HG03460 (cell line): ENCODE measurements at regions not wholly inside any gene's neighbourhood (a gene's known extent, or its start where the extent isn't known, plus 50 kb on each side); places are given as distances from the start of the nearest gene placed in this dataset.
A peak's percentile ranks its signal among the peaks of the same experiment; 100 is the strongest.
"Not testable (repeated sequence)": the region's sequence is repeated elsewhere in the genome, so short reads cannot be mapped to it uniquely, and the experiment has no call there.

ENCODE experiments used
- ATAC-seq: cut with Tn5 transposase; IDR thresholded peaks from one replicate; pipeline ENCODE4 v1.9.1; 2021; ENCODE audit not compliant: unreplicated experiment

DNA sequence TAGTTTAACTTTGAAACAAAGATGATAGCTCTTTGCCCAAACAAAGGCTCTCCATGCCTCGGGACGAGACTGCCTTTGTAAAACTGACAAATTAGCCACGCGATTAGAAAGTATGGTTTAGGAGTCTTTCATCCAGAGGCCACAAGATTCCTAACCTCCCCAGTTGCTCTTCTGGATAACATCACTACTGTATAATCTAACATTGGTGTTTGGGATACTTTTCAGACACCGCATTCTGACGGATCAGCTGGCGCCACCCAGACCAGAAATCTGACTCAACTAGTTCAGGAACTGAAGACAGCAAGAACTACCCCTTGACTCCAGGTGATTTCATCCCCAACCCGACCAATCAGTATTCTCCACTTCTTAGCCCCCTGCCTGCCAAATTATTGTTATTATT, 98.1 kb upstream of the TEX13D start:
- ATAC-seq, result no peak

- ATAC-seq, result no peak
Observed at GRCh38 chrX:124238268-124238667, 94.2 kb upstream of the TEX13D start.

DNA sequence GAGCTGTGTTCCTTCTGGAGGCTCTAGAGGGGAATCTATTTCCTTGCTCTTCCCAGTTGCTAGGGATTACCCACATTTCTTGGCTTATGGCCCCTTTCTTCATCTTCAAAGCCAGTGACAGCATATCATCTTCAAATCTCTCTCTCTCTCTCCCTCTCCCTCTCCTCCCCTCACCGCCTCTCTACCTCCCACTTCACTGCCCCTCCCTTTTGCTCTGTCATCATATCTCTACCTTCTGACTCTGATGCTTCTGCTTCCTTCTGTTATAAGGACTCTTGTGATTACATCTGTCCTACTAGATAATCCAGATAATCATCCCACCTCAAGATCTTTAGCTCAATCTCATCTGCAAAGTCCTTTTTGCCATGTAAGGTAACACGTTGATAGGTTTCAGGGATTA, 93.1 kb upstream of the TEX13D start:
- ATAC-seq, result peak; percentile 20

- peak; percentile 92 for ATAC-seq
Observed at GRCh38 chrX:124239911-124240310, 92.5 kb upstream of the TEX13D start.

GRCh38 chrX:124240422-124240821, 92.0 kb upstream of the TEX13D start:
- no peak for ATAC-seq

GRCh38 chrX:124242131-124242530, 90.3 kb upstream of the TEX13D start:
- ATAC-seq, result no peak

DNA sequence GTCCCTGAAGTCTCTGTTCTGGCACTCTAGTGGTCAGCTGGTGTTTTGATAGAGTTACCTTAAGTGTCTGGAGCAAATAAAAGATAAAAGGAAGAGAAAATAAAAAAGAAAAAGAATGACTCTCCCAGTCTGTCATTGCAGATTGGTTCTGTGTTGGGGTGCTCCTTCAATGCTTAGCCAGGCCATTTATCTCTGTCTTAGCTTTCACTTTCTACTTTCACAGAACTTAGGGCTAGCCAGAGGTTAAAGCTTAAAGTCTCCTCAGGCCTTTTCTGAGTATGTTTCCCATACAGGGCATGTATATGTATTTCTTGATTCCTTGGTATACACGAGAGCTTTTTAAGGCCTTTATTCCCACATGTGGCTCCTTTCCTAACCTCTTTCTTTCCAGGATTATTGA, 83.1 kb upstream of the TEX13D start:
- no peak for ATAC-seq

DNA sequence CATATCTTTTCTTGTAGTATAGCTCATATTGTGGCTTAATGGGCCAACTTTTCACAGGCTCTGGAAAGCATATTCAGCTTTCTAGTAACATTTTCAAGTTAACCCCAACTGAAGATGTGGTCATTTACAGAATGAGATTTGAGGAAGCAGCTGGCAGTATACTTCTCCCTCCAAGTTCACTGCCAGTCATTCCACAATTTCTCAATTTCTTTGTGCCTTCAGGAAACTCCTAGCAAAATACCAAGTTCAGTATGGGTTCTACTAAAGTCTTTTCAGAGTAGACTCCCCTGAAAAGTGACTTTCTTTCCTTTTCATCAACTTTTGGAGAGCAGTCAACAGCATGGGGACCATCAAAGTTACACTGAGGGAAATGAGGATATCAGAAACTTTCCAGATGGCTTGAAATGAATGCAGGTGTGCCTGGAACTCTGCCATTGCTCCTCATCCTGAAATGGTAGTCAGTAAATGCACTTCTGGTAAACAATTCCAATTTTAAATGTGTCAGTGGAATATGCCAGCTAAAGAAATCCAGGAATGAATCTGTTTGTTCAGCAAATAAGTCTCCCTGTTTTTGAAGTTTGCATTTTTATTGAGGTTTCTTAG, 81.5 kb upstream of the TEX13D start:
- no peak for ATAC-seq

- ATAC-seq, result no peak
Observed at GRCh38 chrX:124254611-124255010, 77.8 kb upstream of the TEX13D start.

DNA sequence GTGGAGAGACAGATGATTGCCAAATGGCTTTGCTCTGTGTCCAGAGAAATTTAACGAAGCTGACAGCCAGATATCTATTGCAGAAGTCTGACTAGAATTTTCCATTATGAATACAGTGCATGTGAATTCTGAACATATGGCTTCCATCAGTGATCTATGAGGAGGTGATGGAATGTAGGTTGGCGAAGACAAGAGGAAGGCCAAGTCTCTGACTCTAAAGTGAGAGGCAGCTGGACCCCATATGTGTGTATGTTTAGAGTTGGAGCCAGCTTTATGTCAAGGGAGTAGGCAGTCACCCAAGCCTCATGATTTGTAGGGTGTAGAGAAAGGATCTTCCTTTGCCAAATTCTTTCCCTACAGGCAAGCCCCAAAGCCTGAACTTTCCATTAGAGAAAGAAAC, 76.2 kb upstream of the TEX13D start:
- ATAC-seq, result no peak

GRCh38 chrX:124256629-124257380, 75.7 kb upstream of the TEX13D start:
- no peak for ATAC-seq

DNA sequence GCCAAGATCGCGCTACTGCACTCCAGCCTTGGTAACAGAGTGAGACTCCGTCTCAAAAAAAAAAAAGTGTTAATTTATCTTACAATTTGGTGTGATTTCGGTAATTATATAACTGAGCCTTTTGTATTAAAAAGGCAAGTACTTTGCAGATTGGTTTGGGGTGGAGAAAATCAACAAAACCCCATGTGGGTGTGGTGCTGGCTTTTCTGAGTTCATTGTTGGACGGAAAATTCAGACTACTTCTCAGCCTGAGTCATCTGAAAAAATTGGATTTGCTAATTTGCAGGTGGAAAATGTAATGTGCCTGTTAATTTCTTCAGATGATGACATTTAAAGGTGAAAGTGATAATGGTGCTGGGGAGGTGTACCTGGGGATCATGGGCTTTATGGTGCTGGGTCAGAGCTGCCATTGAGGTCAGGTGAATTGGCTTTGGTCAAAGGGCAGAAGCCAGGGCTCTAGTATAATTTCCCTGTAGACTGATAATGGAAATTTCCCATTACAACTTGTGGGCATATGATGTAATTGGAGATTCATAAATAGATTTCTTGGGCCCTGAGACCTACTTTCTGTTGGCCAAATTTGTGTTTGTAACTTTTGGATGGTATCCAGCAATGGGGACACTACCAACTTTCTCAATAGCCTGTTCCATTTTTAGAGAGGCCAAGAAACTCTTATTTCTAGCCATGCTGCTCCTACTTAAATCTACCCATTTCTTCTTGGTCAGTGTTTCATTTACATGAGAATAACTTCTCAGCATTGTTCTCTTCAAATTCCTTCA, 74.3 kb upstream of the TEX13D start:
- no peak for ATAC-seq

DNA sequence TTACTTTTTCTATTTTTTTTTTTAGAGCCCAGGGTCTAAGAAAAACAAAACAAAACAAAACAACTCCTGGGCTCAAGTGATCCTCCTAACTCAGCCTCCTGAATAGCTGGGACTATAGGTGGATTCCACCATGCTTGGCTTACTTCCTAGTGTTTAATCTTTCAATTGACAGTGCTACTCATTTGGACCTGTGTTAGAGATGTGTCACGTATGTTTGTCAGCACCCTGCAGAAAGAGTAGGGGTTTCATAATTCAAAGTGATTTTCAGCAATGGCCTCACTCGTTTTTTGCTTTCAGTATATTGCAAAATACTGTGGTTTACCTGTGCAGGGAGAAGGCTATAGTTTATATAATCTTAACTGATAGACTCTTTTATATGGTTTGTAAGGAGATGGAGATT, 71.6 kb upstream of the TEX13D start:
- ATAC-seq, result no peak

- no peak for ATAC-seq
Observed at GRCh38 chrX:124263743-124264142, 68.7 kb upstream of the TEX13D start.

DNA sequence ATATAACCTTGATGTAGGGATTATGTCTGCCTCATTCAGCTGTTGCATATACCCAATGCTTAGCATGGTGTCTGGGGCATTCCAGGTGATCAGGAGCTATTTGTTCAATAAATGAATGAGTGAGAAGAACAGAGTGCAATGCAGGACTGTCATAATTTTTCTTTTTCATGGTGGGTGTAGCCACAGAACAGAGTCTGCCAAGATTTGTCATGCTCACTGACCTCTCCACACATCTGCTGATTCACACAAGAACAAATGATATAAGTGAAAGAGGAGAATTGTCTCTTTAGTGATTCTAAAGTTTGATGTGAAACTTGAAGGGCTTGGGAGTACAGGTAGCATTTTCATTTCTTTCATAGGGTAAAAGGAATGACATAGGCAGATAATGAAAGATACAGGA, 64.4 kb upstream of the TEX13D start:
- ATAC-seq, result no peak

- ATAC-seq, result no peak
Observed at GRCh38 chrX:124269881-124270280, 62.6 kb upstream of the TEX13D start.

- ATAC-seq, result not testable (repeated sequence)
Observed at GRCh38 chrX:124271599-124271998, 60.9 kb upstream of the TEX13D start.

GRCh38 chrX:124272370-124272982, 60.0 kb upstream of the TEX13D start:
- no peak for ATAC-seq

GRCh38 chrX:124274438-124275181, 57.9 kb upstream of the TEX13D start:
- no peak for ATAC-seq

GRCh38 chrX:124275182-124275894, 57.1 kb upstream of the TEX13D start:
- ATAC-seq, result no peak
